GM18868 (cell line): ENCODE measurements at regions not wholly inside any gene's neighbourhood (a gene's known extent, or its start where the extent isn't known, plus 50 kb on each side); places are given as distances from the start of the nearest gene placed in this dataset.

Experiments
- ATAC-seq: cut with Tn5 transposase; IDR thresholded peaks from one replicate; pipeline ENCODE4 v1.9.1; 2021; ENCODE audit warnings: mild to moderate bottlenecking, moderate library complexity; ENCODE audit not compliant: unreplicated experiment

GRCh38 chr1:209457401-209458125, 126.0 kb upstream of the CAMK1G start:
- ATAC-seq, result no peak

GRCh38 chr1:209458921-209459320, 124.6 kb upstream of the CAMK1G start:
- no peak for ATAC-seq

- ATAC-seq, result no peak
Observed at GRCh38 chr1:209461168-209461567, 122.3 kb upstream of the CAMK1G start.

GRCh38 chr1:209462433-209462832, 121.1 kb upstream of the CAMK1G start:
- no peak for ATAC-seq

GRCh38 chr1:209463441-209463840, 120.1 kb upstream of the CAMK1G start:
- ATAC-seq, result no peak

GRCh38 chr1:209473025-209473424, 110.5 kb upstream of the CAMK1G start:
- no peak for ATAC-seq

GRCh38 chr1:209480345-209480744, 103.2 kb upstream of the CAMK1G start:
- no peak for ATAC-seq

- no peak for ATAC-seq
Observed at GRCh38 chr1:209483691-209484090, 99.8 kb upstream of the CAMK1G start.

- ATAC-seq, result no peak
Observed at GRCh38 chr1:209484429-209484828, 99.1 kb upstream of the CAMK1G start.

GRCh38 chr1:209485167-209485566, 98.3 kb upstream of the CAMK1G start:
- ATAC-seq, result no peak

GRCh38 chr1:209485751-209486150, 97.8 kb upstream of the CAMK1G start:
- ATAC-seq, result no peak

- ATAC-seq, result no peak
Observed at GRCh38 chr1:209486861-209487593, 96.5 kb upstream of the CAMK1G start.

- no peak for ATAC-seq
Observed at GRCh38 chr1:209490013-209490412, 93.5 kb upstream of the CAMK1G start.

- no peak for ATAC-seq
Observed at GRCh38 chr1:209491031-209491430, 92.5 kb upstream of the CAMK1G start.

- ATAC-seq, result no peak
Observed at GRCh38 chr1:209491496-209491895, 92.0 kb upstream of the CAMK1G start.

GRCh38 chr1:209491897-209492296, 91.6 kb upstream of the CAMK1G start:
- no peak for ATAC-seq

- ATAC-seq, result no peak
Observed at GRCh38 chr1:209493559-209493958, 90.0 kb upstream of the CAMK1G start.

GRCh38 chr1:209497729-209498128, 85.8 kb upstream of the CAMK1G start:
- ATAC-seq, result no peak

GRCh38 chr1:209500993-209501392, 82.5 kb upstream of the CAMK1G start:
- ATAC-seq, result no peak

GRCh38 chr1:209503196-209503595, 80.3 kb upstream of the CAMK1G start:
- no peak for ATAC-seq

- no peak for ATAC-seq
Observed at GRCh38 chr1:209504571-209504970, 78.9 kb upstream of the CAMK1G start.

GRCh38 chr1:209505044-209505443, 78.5 kb upstream of the CAMK1G start:
- ATAC-seq, result no peak
